Transverse colon (tissue), 3 donors: ENCODE measurements at regions not wholly inside any gene's neighbourhood (a gene's known extent, or its start where the extent isn't known, plus 50 kb on each side); places are given as distances from the start of the nearest gene placed in this dataset.

ENCODE experiments used
- EP300 ChIP-seq: sonication (generic); formaldehyde crosslinking; IDR thresholded peaks from one replicate; pipeline ENCODE4 v1.6.1; 2017; ENCODE audit warnings: antibody characterized with exemption, low read depth
- POLR2A ChIP-seq: fragments of 450-650 bp; IDR thresholded peaks from one replicate; pipeline ENCODE4 v1.6.1; 2016; ENCODE audit warnings: antibody characterized with exemption, mild to moderate bottlenecking, moderate library complexity
- TF ChIP-seq, protein P1 (sequence below), 5 experiments: fragments of 200-600 bp in 3 of 5; fragments of 450-650 bp in 2 of 5; sonication (generic) in 3 of 5; IDR thresholded peaks; 1 replicate in 2 of 5; 2 replicates in 3 of 5; pipeline ENCODE4 v1.5.1; 2016 to 2017; ENCODE audit warnings: antibody characterized with exemption in 5 of 5, inconsistent platforms in 3 of 5, mild to moderate bottlenecking in 2 of 5, moderate library complexity in 1 of 5

DNA sequence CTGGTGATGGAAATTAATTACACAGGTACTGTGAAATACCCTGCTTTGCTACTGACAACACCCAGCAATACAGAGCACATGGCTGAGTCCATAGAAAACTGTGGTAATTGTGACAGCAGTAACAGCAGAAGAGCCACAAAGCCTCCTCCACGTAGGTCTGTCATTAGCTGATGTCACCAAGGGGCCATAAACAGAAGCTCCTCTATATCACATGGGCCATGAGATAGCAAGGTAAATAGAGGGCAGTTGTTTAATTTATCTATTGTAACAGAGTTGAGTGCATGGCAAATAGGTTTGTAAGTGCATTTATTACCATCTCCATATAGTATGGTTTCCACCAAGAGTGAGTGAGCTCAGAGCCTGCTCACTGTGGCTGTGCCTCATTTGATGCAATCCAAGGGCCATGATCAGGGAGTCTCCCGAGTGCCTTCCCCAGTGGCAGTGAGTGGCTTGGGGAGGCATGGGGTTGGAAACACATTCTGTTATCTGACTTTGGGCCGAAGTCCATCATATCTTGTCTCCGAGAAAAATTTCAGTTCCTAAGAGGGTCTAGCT is 281.2 kb downstream of the SKAP2 start:
- TF ChIP-seq, protein P1, sequence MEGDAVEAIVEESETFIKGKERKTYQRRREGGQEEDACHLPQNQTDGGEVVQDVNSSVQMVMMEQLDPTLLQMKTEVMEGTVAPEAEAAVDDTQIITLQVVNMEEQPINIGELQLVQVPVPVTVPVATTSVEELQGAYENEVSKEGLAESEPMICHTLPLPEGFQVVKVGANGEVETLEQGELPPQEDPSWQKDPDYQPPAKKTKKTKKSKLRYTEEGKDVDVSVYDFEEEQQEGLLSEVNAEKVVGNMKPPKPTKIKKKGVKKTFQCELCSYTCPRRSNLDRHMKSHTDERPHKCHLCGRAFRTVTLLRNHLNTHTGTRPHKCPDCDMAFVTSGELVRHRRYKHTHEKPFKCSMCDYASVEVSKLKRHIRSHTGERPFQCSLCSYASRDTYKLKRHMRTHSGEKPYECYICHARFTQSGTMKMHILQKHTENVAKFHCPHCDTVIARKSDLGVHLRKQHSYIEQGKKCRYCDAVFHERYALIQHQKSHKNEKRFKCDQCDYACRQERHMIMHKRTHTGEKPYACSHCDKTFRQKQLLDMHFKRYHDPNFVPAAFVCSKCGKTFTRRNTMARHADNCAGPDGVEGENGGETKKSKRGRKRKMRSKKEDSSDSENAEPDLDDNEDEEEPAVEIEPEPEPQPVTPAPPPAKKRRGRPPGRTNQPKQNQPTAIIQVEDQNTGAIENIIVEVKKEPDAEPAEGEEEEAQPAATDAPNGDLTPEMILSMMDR (IDR thresholded peaks at IDR 0.05), result no peak
- TF ChIP-seq EP300 (no peak), POLR2A (no peak)
